GM12892 (cell line): ENCODE measurements at regions not wholly inside any gene's neighbourhood (a gene's known extent, or its start where the extent isn't known, plus 50 kb on each side); places are given as distances from the start of the nearest gene placed in this dataset.

ENCODE experiments used
- POLR2A ChIP-seq: IDR thresholded peaks from 2 replicates; pipeline ENCODE4 v1.6.1; 2011; ENCODE audit warnings: low read depth, low read length, control low read depth
- POLR2AphosphoS5 ChIP-seq: IDR thresholded peaks from 2 replicates; pipeline ENCODE4 v1.6.1; 2011; ENCODE audit warnings: low read depth, low read length, control low read depth
- TAF1 ChIP-seq: IDR thresholded peaks from 2 replicates; pipeline ENCODE4 v1.6.1; 2011; ENCODE audit warnings: low read depth, mild to moderate bottlenecking, control low read depth, low read length, borderline replicate concordance

- TF ChIP-seq POLR2A (no peak), POLR2AphosphoS5 (no peak), TAF1 (no peak)
Observed at GRCh38 chr10:130786365-130786966, 525.1 kb downstream of the TCERG1L start.
